ENCODE measurements at regions not wholly inside any gene's neighbourhood (a gene's known extent, or its start where the extent isn't known, plus 50 kb on each side); places are given as distances from the start of the nearest gene placed in this dataset.

DNA sequence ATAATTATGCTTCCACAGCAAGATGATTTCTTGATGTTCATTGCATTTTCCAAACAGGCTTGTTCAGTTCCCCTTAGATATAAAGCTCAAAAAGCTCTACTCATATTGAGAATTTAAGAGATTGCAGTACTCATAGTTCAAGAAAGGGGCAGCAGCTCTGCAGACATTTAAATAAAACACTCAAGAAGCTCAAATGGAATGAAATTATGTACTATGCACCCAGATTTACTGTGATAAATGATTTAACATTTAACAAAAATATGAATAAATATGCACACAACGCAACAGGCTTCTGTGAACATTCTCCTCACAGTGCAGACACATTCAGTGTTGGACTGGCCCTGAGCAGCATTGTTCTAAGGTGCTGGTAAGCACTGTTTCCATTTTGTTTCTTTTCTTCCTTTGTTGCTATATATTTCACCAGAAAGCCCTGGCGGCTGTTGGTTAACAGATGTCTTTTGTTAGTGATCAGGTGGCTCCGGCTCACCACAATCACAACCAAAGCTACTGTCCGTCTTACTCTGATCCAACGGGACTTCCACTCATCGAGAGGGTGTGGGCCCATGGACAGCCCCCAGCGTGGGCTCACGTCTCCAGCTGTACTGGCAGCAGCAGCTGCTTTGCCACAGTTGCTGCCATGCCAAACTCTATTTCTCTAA is 1440.3 kb downstream of the NCAM2 start:
- Mint-ChIP-seq H3K4me1 (no peaks in the 10 kb centered on the region), H3K9me3 (peaks cover 19 to 56% (median 24%) of the 10 kb centered on the region in 6 donors), H3K36me3 (no peaks in the 10 kb centered on the region), H3K4me3 (no peak overlapping the region), H3K27me3 (ENCODE audit: low read depth in 3 of 3) (peaks cover 0 to 1% (median 0%) of the 10 kb centered on the region in 3 donors), H3K27ac (no peak overlapping the region)
- DNase-seq, result no peak

DNA sequence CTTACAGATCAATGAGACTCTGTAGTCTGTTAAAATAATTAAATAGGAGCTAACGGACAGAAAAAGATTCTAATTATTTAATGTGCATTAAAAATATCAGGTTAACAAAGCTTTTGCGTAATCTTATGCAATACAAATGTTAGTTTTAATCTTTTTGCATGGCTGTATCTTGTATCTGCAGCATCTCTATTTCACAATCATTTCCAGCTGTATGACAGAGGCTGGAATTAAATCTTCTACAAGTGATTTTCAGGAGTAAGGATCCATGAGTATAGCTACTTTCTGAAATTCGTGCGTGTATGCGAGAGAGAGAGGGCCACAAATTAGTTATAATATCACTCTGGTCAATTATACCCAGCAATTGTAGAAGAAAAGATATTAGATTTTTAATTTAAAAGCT is 1446.8 kb downstream of the NCAM2 start:
- DNase-seq, result no peak
- H3K4me3 Mint-ChIP-seq, result no peak overlapping the region
- H3K9me3 Mint-ChIP-seq, result peaks cover 0 to 55% (median 19%) of the 10 kb centered on the region in 6 donors
- no peaks in the 10 kb centered on the region for H3K4me1 Mint-ChIP-seq
- H3K27me3 Mint-ChIP-seq (ENCODE audit: low read depth in 3 of 3), result peaks cover 0 to 3% (median 0%) of the 10 kb centered on the region in 3 donors
- H3K27ac Mint-ChIP-seq, result no peak overlapping the region
- no peaks in the 10 kb centered on the region for H3K36me3 Mint-ChIP-seq

DNA sequence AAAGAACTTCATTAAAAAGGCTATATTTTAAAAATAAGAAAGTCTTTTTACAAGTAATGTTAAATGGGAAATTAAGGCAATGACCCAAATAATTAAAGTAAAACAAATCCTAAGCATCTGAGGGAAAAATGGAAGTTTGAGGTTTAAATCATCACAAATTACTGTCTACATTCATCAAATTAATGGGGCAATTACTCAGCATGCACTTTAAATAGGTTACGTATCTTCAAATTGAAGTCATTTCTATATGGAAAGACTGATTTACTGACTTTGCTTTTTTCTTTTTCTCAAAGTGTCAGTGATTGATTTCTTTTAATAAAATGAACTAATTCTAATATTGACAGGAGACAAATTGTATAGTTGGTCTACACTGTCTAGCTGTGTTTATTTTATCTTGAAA is 1452.3 kb downstream of the NCAM2 start:
- no peak for DNase-seq
- Mint-ChIP-seq H3K4me3 (no peak overlapping the region), H3K9me3 (peaks cover 8 to 49% (median 22%) of the 10 kb centered on the region in 6 donors), H3K4me1 (no peaks in the 10 kb centered on the region), H3K27ac (no peak overlapping the region), H3K27me3 (ENCODE audit: low read depth in 3 of 3) (no peaks in the 10 kb centered on the region), H3K36me3 (peaks cover 0 to 4% (median 3%) of the 10 kb centered on the region in 3 donors)

DNA sequence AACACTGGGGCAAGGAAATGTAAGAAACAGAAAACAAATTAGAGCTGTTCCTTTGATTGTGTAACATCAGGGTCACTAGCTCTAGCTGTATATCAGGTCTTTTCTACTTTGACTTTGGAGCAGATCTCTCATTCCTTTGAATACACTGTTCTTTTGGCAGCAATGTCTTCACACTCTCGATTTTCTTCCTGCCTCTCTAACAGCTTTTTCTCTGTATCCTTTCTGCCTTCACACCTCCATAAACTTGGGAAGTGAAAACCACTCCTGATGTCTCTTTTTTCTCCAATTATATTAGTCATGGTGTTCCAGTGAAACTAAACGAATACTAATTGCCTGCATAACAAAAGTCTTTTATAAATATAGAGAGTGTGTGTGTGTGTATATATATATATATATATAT is 1458.0 kb downstream of the NCAM2 start:
- Mint-ChIP-seq H3K4me1 (no peaks in the 10 kb centered on the region), H3K36me3 (peaks cover 0 to 8% (median 4%) of the 10 kb centered on the region in 3 donors), H3K27me3 (ENCODE audit: low read depth in 3 of 3) (peaks cover 0 to 3% (median 2%) of the 10 kb centered on the region in 3 donors), H3K4me3 (no peak overlapping the region), H3K27ac (no peak overlapping the region), H3K9me3 (peaks cover 9 to 49% (median 28%) of the 10 kb centered on the region in 6 donors)
- DNase-seq, result no peak

DNA sequence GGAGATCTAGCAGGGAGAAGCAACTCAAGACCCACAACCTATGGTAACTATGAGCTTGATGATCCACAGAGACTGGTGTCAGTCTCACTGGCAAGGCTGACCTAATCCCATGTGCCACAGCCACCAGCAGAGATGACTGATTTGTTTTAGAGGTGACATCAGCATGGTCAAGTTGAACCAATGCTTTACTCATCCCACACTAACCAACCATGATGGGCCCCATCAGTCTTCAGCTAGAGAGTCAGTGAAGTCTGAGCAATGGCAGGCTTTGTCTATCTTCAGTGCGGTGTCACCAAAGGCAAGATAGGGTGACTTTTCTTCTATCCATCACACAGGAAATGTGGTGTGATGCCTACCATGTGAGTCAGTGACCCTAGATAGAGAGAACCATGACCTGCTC is 1470.7 kb downstream of the NCAM2 start:
- Mint-ChIP-seq H3K27me3 (ENCODE audit: low read depth in 3 of 3) (no peaks in the 10 kb centered on the region), H3K4me3 (no peak overlapping the region), H3K9me3 (peaks cover 5 to 54% (median 34%) of the 10 kb centered on the region in 6 donors), H3K27ac (no peak overlapping the region), H3K36me3 (peaks cover 0 to 3% (median 0%) of the 10 kb centered on the region in 3 donors), H3K4me1 (no peaks in the 10 kb centered on the region)
- DNase-seq, result no peak

DNA sequence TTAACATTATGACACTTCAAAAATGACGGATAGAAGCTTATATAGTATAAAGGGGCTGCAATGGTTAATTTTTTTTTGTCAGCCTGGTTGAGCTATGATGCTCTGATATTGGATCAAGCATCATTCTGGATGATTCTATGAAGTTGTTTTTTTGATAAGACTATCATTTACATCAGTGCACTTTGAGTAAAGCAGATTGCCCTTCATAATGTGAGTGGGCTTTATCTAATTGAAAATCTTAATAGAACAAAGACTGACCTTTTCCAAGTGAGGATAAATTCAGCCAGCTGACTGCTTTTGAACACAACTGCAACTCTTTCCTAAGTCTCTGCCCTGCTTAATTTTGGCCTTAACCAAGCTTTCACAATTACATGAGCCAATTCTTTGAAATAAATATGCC is 1476.2 kb downstream of the NCAM2 start:
- no peak for DNase-seq
- no peaks in the 10 kb centered on the region for H3K4me1 Mint-ChIP-seq
- H3K27me3 Mint-ChIP-seq (ENCODE audit: low read depth in 3 of 3), result peaks cover 0 to 2% (median 0%) of the 10 kb centered on the region in 3 donors
- no peak overlapping the region for H3K4me3 Mint-ChIP-seq
- H3K27ac Mint-ChIP-seq, result no peak overlapping the region
- H3K36me3 Mint-ChIP-seq, result peaks cover 0 to 3% (median 0%) of the 10 kb centered on the region in 3 donors
- peaks cover 0 to 38% (median 19%) of the 10 kb centered on the region in 6 donors for H3K9me3 Mint-ChIP-seq

DNA sequence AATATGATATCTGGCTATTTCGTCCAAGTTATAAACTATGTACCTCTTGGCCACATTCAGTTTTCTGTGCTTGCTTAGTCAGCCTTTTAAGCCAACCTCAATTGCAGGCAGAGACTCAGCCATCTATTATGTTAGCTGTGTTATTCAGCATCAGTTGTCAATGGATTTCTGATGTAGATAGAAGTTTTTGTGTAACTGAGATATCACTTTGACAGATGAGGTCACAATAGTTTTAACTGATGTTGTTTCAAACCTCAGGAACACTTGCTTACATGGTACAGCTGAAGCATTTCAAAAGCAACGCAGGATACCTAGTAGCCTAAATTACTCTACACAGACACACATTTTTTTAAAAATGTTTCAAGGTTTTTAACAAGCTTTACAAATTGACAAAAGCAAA is 1478.0 kb downstream of the NCAM2 start:
- no peak overlapping the region for H3K4me3 Mint-ChIP-seq
- H3K36me3 Mint-ChIP-seq, result peaks cover 0 to 3% (median 0%) of the 10 kb centered on the region in 3 donors
- peaks cover 0 to 50% (median 22%) of the 10 kb centered on the region in 6 donors for H3K9me3 Mint-ChIP-seq
- no peak overlapping the region for H3K27ac Mint-ChIP-seq
- no peaks in the 10 kb centered on the region for H3K4me1 Mint-ChIP-seq
- H3K27me3 Mint-ChIP-seq (ENCODE audit: low read depth in 3 of 3), result peaks cover 0 to 2% (median 0%) of the 10 kb centered on the region in 3 donors
- DNase-seq, result no peak

DNA sequence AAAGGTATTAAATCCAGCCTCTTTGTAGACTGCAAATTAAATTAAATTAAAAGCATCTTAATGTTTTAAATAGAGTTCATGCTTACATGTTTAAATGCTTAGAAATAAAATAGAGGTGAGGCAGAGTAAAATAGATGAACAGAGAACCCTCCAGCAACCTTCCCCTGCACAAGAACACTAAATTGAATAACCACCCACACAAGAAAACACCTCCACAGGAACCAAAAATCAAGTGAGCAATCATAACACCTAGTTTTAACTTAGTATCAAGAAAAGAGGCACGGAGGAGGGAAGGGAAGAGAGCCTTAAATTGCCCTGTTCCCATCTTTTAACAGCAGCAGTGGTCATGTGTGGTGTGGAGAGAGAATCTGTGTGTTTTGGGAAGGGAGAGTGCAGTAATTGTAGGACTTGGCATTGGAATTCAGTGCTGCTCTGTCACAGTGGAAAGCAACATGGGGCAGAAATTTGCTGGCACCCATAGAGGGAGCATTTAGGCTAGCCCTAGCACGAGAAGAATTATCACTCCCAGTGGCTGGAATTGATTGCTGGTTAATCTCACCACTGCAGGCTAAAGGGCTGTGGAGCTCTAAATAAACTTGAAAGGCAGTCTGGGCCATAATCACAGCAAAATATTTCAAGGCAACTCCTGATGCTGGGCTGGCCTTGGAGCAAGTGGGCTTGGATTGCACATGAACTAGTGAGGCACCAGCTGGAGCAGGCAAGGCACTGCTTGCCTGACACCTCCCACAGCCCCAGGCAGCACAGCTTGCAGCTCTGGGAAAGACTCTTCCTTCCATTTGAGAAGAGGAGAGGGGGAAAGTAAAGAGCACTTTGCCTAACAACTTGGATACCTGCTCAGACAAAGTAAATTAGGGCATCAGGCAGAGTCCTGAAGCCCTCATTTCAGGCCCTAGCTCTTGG is 1478.8 kb downstream of the NCAM2 start:
- H3K4me1 Mint-ChIP-seq, result no peaks in the 10 kb centered on the region
- H3K27me3 Mint-ChIP-seq (ENCODE audit: low read depth in 3 of 3), result peaks cover 0 to 2% (median 0%) of the 10 kb centered on the region in 3 donors
- no peak for DNase-seq
- peaks cover 0 to 3% (median 0%) of the 10 kb centered on the region in 3 donors for H3K36me3 Mint-ChIP-seq
- no peak overlapping the region for H3K27ac Mint-ChIP-seq
- no peak overlapping the region for H3K4me3 Mint-ChIP-seq
- peaks cover 0 to 51% (median 23%) of the 10 kb centered on the region in 6 donors for H3K9me3 Mint-ChIP-seq

DNA sequence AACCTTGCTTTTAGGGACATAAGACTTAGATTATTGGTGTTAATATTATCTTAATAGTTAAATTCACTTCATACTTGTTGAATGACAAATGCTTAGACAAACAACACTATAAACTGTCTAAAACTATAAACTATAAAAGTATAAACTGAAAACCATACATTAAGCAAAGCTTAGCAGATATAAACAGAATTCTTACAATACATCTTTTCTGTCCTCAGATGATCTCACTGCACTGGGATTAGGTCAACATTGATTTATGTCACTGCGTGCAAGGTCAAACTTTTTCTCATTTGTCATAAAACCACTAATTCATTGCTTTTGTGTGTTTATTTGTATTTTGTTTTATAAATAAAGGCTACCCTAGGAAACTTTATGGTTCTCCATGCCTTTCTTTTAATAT is 1491.8 kb downstream of the NCAM2 start:
- Mint-ChIP-seq H3K4me3 (no peak overlapping the region), H3K27me3 (ENCODE audit: low read depth in 3 of 3) (no peaks in the 10 kb centered on the region), H3K4me1 (no peaks in the 10 kb centered on the region), H3K27ac (no peak overlapping the region), H3K9me3 (peaks cover 4 to 49% (median 17%) of the 10 kb centered on the region in 6 donors), H3K36me3 (no peaks in the 10 kb centered on the region)
- no peak for DNase-seq

DNA sequence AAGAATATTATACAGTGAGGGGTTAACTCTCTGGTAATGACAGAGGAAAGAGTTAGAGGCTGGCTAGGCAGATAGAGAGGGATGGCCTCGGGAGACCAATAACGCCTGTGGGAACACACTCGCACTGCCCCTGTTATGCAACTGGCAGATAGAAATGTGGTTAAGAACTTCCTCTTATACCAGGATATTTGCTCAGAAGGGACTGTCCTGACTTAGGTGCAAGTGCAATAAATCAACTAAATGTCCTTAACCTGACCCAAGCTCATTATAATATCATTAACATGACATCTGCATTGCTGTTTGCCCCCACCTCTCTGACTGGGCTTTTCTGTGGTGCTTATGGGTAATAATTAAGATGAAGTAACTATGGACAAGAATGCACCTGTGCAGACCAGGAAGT is 1518.0 kb downstream of the NCAM2 start:
- peaks cover 0 to 3% (median 0%) of the 10 kb centered on the region in 3 donors for H3K36me3 Mint-ChIP-seq

DNA sequence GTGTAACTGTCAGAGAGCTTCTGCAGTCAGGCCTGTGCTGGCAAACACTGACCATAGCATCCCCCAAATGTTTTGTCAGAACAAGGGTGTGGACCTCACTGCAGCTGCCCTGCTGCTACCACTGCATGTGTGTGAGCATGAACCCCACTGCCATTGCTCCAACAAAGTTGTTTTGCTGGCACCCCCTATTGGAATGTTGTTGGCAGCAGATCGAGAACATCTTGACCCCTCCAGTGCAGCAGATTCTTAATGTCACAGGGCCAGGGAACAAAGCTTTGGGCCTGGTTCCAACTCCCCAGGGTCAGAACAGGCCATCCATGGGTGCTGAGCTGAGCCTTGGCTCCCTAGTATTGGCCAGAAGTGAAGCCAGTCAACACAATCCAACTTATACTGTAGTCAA is 1537.4 kb downstream of the NCAM2 start:
- H3K27ac Mint-ChIP-seq, result no peak overlapping the region
- peaks cover 0 to 5% (median 3%) of the 10 kb centered on the region in 3 donors for H3K36me3 Mint-ChIP-seq
- H3K9me3 Mint-ChIP-seq, result peaks cover 18 to 70% (median 47%) of the 10 kb centered on the region in 6 donors
- H3K27me3 Mint-ChIP-seq (ENCODE audit: low read depth in 3 of 3), result peaks cover 1 to 4% (median 2%) of the 10 kb centered on the region in 3 donors
- H3K4me3 Mint-ChIP-seq, result no peak overlapping the region
- DNase-seq, result no peak
- H3K4me1 Mint-ChIP-seq, result peaks cover 0 to 30% of the 10 kb centered on the region in 2 donors

More for the DNA sequence above, 1518.0 kb downstream of the NCAM2 start:
- H3K9me3 Mint-ChIP-seq, result peaks cover 2 to 44% (median 26%) of the 10 kb centered on the region in 6 donors
- H3K27me3 Mint-ChIP-seq (ENCODE audit: low read depth in 3 of 3), result no peaks in the 10 kb centered on the region
- H3K27ac Mint-ChIP-seq, result no peak overlapping the region
- DNase-seq, result no peak
- H3K4me3 Mint-ChIP-seq, result no peak overlapping the region
- no peaks in the 10 kb centered on the region for H3K4me1 Mint-ChIP-seq

DNA sequence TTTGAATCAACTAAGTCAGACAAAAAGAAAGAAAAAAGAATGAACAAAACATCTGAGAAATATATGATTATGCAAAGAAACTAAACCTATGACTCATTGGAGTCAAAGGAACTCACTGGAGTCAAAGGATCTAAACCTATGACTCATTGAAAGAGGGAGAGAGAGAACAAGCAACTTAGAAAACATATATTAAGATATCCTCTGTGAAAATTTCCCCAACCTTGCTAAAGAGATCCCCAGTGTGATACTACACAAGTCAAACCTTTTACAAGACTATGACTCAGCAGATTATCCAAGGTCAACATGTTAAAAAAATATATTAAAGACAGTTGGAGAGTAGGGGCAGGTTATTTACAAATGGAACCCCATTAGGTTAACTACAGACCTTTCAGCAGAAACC is 1538.3 kb downstream of the NCAM2 start:
- peaks cover 1 to 4% (median 2%) of the 10 kb centered on the region in 3 donors for H3K27me3 Mint-ChIP-seq (ENCODE audit: low read depth in 3 of 3)
- peaks cover 0 to 5% (median 3%) of the 10 kb centered on the region in 3 donors for H3K36me3 Mint-ChIP-seq
- H3K9me3 Mint-ChIP-seq, result peaks cover 21 to 77% (median 55%) of the 10 kb centered on the region in 6 donors
- no peak overlapping the region for H3K4me3 Mint-ChIP-seq
- H3K27ac Mint-ChIP-seq, result no peak overlapping the region
- peaks cover 0 to 30% of the 10 kb centered on the region in 2 donors for H3K4me1 Mint-ChIP-seq
- no peak for DNase-seq

DNA sequence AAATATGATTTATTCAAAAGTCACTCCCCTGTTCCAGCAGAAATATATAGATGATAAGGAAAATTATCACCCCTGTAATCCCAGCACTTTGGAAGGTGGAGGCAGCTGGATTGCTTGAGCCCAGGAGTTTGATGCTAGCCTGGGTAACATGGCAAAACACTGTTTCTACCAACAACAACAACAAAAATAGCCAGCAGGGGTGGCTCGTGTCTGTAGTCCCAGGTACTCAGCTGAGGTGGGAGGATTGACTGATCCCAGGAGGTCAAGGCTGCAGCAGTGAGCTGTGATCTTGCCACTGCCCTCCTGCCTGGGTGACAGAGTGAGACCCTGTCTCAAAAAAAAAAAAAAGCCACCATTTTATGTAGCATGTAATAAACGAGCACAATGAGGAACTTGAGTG is 1546.5 kb downstream of the NCAM2 start:
- Mint-ChIP-seq H3K27ac (no peak overlapping the region), H3K4me1 (no peaks in the 10 kb centered on the region), H3K36me3 (peaks cover 0 to 3% (median 0%) of the 10 kb centered on the region in 3 donors), H3K9me3 (peaks cover 16 to 66% (median 44%) of the 10 kb centered on the region in 6 donors), H3K4me3 (no peak overlapping the region), H3K27me3 (ENCODE audit: low read depth in 3 of 3) (peaks cover 0 to 2% (median 0%) of the 10 kb centered on the region in 3 donors)
- DNase-seq, result no peak

DNA sequence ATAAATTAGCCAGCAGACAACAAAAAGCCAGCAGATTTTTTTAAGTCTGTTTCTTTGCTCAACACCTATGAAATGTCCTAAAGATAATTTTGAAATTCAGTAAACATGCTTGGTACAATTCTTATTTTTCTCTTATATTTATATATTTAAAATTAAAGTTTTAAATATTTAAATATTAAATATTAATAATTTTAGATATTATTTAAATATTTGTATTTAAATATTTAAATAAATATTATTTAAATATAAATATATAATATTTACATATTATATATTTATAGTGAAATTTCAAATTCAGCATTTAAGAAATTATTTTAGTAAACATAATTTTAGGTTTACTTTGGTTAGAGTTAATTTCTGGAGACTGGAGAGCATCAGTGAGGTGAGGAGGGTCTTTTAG is 1554.2 kb downstream of the NCAM2 start:
- Mint-ChIP-seq H3K27me3 (ENCODE audit: low read depth in 3 of 3) (no peaks in the 10 kb centered on the region), H3K4me3 (no peak overlapping the region), H3K36me3 (no peaks in the 10 kb centered on the region), H3K4me1 (no peaks in the 10 kb centered on the region), H3K27ac (no peak overlapping the region), H3K9me3 (peaks cover 1 to 23% (median 12%) of the 10 kb centered on the region in 6 donors)
- no peak for DNase-seq
